AG10803 (cell line): ENCODE measurements at regions not wholly inside any gene's neighbourhood (a gene's known extent, or its start where the extent isn't known, plus 50 kb on each side); places are given as distances from the start of the nearest gene placed in this dataset.
"Not testable (repeated sequence)": the region's sequence is repeated elsewhere in the genome, so short reads cannot be mapped to it uniquely, and the experiment has no call there.

ENCODE experiments used
- DNase-seq: peaks from one replicate; pipeline ENCODE4 v3.0.0; 2010; ENCODE audit warnings: low read depth
- H3K4me3 ChIP-seq: 2 replicates; pipeline ENCODE4 v1.5.1; 2011; ENCODE audit warnings: mild to moderate bottlenecking, low read length, control low read depth
- TF ChIP-seq, protein P1 (sequence below): conservative IDR thresholded peaks from 2 replicates; pipeline ENCODE4 v1.5.1; 2011; ENCODE audit warnings: mild to moderate bottlenecking, low read length, control low read depth, inconsistent platforms

- no peak for DNase-seq
- H3K4me3 ChIP-seq = no peak overlapping the region
- TF ChIP-seq, protein P1, sequence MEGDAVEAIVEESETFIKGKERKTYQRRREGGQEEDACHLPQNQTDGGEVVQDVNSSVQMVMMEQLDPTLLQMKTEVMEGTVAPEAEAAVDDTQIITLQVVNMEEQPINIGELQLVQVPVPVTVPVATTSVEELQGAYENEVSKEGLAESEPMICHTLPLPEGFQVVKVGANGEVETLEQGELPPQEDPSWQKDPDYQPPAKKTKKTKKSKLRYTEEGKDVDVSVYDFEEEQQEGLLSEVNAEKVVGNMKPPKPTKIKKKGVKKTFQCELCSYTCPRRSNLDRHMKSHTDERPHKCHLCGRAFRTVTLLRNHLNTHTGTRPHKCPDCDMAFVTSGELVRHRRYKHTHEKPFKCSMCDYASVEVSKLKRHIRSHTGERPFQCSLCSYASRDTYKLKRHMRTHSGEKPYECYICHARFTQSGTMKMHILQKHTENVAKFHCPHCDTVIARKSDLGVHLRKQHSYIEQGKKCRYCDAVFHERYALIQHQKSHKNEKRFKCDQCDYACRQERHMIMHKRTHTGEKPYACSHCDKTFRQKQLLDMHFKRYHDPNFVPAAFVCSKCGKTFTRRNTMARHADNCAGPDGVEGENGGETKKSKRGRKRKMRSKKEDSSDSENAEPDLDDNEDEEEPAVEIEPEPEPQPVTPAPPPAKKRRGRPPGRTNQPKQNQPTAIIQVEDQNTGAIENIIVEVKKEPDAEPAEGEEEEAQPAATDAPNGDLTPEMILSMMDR = no peak
These were observed 588.0 kb upstream of the HS3ST1 start for GRCh38 chr4:12016729-12017128.

GRCh38 chr4:12005471-12005870, 576.8 kb upstream of the HS3ST1 start:
- H3K4me3 ChIP-seq = no peak overlapping the region
- TF ChIP-seq, protein P1 = no peak
- DNase-seq = no peak

GRCh38 chr4:11996581-11996980, 567.9 kb upstream of the HS3ST1 start:
- not testable (repeated sequence) for DNase-seq, H3K4me3 ChIP-seq

DNA sequence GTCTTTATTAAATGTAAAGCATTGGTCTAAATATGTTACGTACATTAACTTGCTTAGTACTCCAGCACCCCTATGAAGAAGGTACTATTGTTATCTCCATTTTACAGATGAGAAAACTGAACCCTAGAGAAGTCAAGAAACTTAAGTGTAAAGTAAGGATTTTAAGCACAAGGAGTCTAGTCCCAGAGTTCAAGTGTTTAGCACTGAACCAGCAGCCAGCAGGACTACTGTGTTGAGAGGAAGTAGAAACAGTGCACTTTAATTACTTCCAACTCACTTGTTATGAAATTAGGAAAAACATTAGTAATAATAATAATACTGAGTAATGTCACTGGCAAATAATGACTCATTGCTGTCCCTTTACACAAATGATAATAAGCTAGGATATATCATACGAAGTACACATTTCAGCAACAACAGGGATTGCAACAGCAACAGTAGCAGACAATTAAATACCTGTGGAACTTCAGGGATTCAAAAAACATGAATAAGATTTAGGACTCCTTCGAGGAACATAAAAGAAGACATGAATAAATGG, 548.1 kb upstream of the HS3ST1 start:
- DNase-seq = no peak
- no peak overlapping the region for H3K4me3 ChIP-seq
- TF ChIP-seq, protein P1 = no peak

GRCh38 chr4:11973270-11973669, 544.6 kb upstream of the HS3ST1 start:
- DNase-seq = no peak
- TF ChIP-seq, protein P1 = no peak
- H3K4me3 ChIP-seq = no peak overlapping the region

DNA sequence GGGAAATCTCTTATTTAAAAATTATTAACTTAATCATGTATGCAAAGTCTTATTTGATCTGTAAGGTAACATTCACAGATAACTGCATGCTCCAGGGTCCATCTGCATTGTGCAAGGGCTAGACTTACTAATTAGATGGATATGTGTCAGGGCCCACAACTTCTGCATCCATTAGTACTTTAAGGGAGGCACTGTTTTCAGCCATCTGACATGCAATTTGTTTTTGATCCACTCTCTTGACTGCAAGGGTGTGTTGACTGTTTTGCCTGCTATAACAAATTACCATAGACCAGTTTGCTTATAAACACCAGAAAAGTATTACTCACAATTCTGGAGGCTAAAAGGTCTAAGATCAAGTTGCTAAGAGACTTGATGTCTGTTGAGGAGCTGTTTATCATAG, 542.1 kb upstream of the HS3ST1 start:
- no peak for DNase-seq
- no peak overlapping the region for H3K4me3 ChIP-seq
- TF ChIP-seq, protein P1 = no peak

- TF ChIP-seq, protein P1 = no peak
These were observed 538.1 kb upstream of the HS3ST1 start for GRCh38 chr4:11966782-11967181.

GRCh38 chr4:11954093-11954492, 525.4 kb upstream of the HS3ST1 start:
- DNase-seq = no peak
- H3K4me3 ChIP-seq = no peak overlapping the region
- TF ChIP-seq, protein P1 = no peak

More at GRCh38 chr4:11966782-11967181, 538.1 kb upstream of the HS3ST1 start:
- no peak for DNase-seq
- H3K4me3 ChIP-seq = no peak overlapping the region
